OCI-LY7 (cell line): ENCODE measurements at regions not wholly inside any gene's neighbourhood (a gene's known extent, or its start where the extent isn't known, plus 50 kb on each side); places are given as distances from the start of the nearest gene placed in this dataset.

Experiments used
- EZH2phosphoT487 ChIP-seq: fragments of 200-600 bp; sonication (generic); IDR thresholded peaks from 2 replicates; pipeline ENCODE4 v1.6.1; 2018; ENCODE audit warnings: low read depth, borderline replicate concordance, mild to moderate bottlenecking, mixed run types, antibody characterized with exemption, low read length, moderate library complexity, mixed read lengths
- TF ChIP-seq, protein P1 (sequence below): fragments of 200-600 bp; sonication (generic); conservative IDR thresholded peaks from 2 replicates; pipeline ENCODE4 v1.5.1; 2014; ENCODE audit warnings: mild to moderate bottlenecking, antibody characterized with exemption, low read length, moderate library complexity, mixed read lengths

DNA sequence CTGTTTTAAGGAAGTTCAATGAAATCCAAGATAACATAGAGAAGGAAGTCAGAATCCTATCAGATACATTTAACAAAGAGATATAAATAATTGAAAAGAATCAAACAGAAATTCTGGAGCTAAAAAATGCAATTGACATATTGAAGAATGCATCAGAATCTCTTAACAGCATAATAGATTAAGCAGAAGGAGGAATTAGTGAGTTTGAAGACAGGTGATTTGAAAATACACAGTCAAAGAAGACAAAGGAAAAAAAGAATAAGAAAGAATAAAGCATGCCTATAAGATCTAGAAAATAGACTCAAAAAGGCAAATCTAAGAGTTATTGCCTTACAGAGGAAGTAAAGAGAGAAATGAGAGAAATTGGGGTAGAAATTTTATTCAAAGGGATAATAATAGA is 204.1 kb downstream of the SS18 start:
- TF ChIP-seq, protein P1, sequence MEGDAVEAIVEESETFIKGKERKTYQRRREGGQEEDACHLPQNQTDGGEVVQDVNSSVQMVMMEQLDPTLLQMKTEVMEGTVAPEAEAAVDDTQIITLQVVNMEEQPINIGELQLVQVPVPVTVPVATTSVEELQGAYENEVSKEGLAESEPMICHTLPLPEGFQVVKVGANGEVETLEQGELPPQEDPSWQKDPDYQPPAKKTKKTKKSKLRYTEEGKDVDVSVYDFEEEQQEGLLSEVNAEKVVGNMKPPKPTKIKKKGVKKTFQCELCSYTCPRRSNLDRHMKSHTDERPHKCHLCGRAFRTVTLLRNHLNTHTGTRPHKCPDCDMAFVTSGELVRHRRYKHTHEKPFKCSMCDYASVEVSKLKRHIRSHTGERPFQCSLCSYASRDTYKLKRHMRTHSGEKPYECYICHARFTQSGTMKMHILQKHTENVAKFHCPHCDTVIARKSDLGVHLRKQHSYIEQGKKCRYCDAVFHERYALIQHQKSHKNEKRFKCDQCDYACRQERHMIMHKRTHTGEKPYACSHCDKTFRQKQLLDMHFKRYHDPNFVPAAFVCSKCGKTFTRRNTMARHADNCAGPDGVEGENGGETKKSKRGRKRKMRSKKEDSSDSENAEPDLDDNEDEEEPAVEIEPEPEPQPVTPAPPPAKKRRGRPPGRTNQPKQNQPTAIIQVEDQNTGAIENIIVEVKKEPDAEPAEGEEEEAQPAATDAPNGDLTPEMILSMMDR = no peak
- no peak for TF ChIP-seq EZH2phosphoT487
